Head of caudate nucleus (tissue), 42 donors: ENCODE measurements at regions not wholly inside any gene's neighbourhood (a gene's known extent, or its start where the extent isn't known, plus 50 kb on each side); places are given as distances from the start of the nearest gene placed in this dataset.
"Not testable (repeated sequence)": the region's sequence is repeated elsewhere in the genome, so short reads cannot be mapped to it uniquely, and the experiment has no call there.

Experiments
- DNase-seq, 42 donors: peaks; one replicate each; pipeline versions ENCODE4 v3.0.0 to v3.0.0-alpha.2; 2020 to 2021; ENCODE audit warnings: mixed read lengths in 7 of 42
- intact Hi-C: fragments of 100-400 bp; cut with DNase I; formaldehyde crosslinking; loops from one replicate; pipeline ENCODE4 v1.15.0; 2022

DNA sequence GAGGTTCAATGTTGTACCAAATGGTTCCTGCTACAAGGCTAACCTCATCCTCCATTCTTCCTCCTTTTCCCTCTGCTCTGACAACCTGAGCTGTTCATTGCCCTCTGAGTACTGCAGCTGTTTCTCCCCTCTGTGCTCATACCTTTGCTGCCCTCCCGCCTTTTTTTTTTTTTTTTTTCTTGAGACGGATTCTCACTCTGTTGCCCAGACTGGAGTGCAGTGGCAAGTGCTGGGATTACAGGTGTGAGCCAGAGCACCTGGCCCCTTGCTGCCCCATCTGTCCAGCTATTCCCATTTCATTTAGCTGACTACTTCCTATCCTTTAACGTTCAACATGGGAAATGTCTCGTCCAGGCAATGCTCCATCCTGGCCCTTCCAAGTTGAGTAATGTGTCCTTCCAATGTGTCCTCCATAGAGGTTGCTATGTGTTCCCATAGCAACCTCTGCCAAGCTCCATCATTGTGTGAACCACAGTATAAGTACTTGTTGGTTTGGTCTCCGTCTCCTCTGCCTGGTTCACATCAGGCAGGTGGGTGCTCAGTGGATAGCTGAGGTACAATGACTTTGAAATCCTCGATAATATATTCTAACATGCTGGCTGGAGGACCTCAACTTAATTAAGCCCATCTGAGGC lies 179.9 kb upstream of the ANKRD28 start:
- intact Hi-C loops = no loop called here
- no peak for DNase-seq

DNA sequence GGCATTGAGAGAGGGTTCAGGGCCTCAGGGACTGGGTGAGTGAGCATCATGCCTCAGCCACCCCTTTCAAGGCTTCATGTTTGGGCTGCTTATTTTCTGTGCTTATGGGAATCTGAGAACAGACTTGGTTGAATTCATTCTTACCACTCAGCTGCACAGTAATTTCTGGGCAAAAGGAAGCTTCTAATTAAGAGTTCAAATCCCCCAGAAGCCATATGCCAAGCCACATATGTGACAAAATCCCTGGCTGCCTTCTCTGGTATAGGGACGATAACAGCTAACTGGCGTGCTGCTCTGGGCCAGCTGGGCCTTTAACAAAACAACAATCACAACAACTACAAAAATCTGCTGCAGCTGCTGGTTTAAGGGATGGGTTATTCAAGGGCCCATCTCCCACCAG lies 181.0 kb upstream of the ANKRD28 start:
- DNase-seq = no peak
- intact Hi-C loops = no loop called here

DNA sequence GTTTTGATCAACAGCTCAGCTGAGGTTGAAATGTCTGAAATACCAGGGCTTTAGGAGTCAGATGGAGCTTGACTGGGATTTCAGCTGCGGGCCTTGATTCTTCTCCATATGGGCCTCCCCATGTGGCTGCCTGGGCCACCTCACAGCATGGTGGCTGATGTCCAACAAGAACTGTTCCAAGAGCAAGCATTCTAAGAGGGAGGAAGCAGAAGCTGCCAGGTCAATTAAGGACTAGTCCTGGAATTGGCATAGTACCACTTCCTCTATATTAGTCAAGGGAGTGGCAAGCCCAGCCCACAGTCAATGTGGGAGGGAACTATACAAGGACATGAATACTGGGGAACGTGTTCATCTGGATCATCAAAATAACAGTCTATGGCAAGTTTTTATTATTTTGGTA lies 181.7 kb upstream of the ANKRD28 start:
- no peak for DNase-seq
- intact Hi-C loops = no loop called here

- intact Hi-C loops = no loop called here
- no peak for DNase-seq
These were observed 182.1 kb upstream of the ANKRD28 start for GRCh38 chr3:15979900-15980299.

GRCh38 chr3:15982243-15982642 lies 184.5 kb upstream of the ANKRD28 start:
- intact Hi-C loops = no loop called here
- peak in 1 of 42 donors; percentile 13 for DNase-seq

DNA sequence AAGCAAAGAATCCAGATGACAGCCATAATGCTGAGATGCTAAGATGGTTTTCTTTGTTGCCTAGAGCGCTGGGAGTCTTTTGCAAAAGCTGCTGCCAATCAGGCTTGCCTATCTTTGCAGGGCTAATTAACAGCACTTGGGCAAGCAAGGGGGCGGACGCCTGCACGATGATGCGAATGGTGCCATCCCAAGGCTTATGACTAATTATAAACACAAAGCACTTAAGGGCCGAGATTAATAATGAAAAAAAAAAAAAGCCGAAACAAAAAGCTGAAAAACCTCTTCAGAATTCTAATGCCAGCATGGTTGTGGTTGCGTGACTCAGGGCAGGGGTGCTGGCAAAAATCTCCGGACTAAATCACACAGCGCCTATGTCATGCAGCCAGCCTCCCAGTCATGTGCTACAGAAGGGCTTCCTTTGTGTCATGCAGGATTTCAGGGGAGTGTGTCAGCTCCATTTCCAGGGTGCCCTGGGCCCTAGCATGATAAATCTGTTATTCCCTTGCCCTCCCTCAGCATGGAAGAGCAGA lies 185.0 kb upstream of the ANKRD28 start:
- intact Hi-C loops = no loop called here
- peak; percentile 45 to 88 (median 68) for DNase-seq

GRCh38 chr3:15983232-15983631 lies 185.5 kb upstream of the ANKRD28 start:
- intact Hi-C loops = no loop called here

DNA sequence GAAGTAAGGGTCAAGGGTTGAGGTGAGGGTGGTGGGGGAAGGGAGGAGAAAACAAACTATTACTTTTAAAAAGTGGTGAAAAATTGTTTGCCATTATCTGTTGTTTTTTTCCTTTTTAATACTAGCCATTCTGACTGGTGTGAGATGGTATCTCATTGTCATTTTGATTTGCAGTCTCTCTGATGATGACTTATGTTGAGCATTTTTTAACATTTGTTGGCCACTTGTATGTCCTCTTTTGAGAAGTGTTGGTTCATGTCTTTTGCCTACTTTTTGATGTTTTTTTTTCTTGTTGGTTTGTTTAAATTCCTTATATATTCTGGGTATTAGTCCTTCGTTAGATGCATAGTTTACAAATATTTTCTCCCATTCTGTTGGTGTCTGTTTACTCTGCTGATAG lies 185.9 kb upstream of the ANKRD28 start:
- intact Hi-C loops = no loop called here
- DNase-seq = no peak

More at GRCh38 chr3:15983232-15983631, 185.5 kb upstream of the ANKRD28 start:
- DNase-seq = peak in 5 of 42 donors; percentile 4 to 55 (median 23)

DNA sequence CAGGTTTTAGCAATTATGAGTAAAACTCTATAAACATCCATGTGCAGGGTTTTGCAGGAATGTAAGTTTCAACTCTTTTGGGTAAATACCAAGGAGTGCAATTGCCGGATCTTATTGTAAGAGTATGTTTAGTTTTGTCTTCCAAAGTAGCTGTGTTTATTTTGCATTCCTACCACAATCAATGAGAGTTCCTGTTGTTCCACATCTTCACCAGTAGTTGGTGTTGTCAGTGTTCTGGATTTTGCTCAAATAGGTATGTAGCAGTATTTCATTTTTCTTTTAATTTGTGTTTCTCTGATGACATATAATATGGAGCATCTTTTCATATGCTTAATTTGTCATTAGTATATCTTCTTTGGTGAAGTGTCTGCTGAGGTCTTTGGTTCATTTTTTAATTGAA lies 185.1 kb upstream of the GALNT15 start:
- intact Hi-C loops = no loop called here
- no peak for DNase-seq

DNA sequence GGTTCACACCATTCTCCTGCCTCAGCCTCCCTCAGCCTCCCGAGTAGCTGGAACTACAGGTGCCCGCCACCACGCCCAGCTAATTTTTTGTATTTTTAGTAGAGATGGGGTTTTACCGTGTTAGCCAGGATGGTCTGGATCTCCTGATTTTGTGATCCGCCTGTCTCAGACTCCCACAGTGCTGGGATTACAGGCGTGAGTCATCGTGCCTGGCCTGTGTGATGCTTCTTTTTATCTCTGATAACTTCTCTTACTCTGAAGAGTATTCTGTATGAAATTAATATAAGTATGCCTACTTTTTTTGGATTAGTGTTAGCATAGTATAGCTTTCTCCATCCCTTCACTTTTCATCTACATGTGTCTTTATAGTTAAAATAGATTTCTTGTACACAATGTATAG lies 180.8 kb upstream of the GALNT15 start:
- intact Hi-C loops = not testable (repeated sequence)

GRCh38 chr3:15996496-15996895 lies 178.0 kb upstream of the GALNT15 start:
- intact Hi-C loops, DNase-seq: not testable (repeated sequence)

More for the DNA sequence above, 180.8 kb upstream of the GALNT15 start:
- not testable (repeated sequence) for DNase-seq

- intact Hi-C loops = no loop called here
- DNase-seq = no peak
These were observed 177.1 kb upstream of the GALNT15 start for GRCh38 chr3:15997274-15997943.

DNA sequence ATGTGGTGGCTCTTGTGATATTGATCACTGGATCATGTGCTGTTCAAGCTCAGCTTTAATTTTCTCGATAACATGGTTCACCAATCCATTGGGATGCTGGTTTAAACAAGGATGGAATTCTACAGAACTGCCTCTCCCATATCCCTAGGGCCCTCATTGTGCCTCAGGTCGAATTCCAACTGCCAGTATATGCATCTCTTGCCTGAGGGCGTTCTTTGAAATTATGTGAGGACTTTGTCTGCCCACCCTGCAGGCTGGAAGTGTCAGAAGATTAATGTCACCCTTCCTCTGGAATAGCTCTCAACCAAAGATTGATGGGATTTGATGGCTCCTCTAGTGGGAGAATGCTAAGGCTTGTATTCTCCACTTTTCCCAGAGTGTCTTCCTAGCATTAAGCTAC lies 175.6 kb upstream of the GALNT15 start:
- intact Hi-C loops = no loop called here
- DNase-seq = no peak

GRCh38 chr3:16004812-16005211 lies 169.7 kb upstream of the GALNT15 start:
- no peak for DNase-seq
- intact Hi-C loops = no loop called here

- intact Hi-C loops = no loop called here
These were observed 163.1 kb upstream of the GALNT15 start for GRCh38 chr3:16011376-16011775.

GRCh38 chr3:16012086-16012485 lies 162.4 kb upstream of the GALNT15 start:
- intact Hi-C loops = no loop called here
- DNase-seq = no peak

More at GRCh38 chr3:16011376-16011775, 163.1 kb upstream of the GALNT15 start:
- DNase-seq = no peak

- intact Hi-C loops = no loop called here
- no peak for DNase-seq
These were observed 160.9 kb upstream of the GALNT15 start for GRCh38 chr3:16013568-16013967.

DNA sequence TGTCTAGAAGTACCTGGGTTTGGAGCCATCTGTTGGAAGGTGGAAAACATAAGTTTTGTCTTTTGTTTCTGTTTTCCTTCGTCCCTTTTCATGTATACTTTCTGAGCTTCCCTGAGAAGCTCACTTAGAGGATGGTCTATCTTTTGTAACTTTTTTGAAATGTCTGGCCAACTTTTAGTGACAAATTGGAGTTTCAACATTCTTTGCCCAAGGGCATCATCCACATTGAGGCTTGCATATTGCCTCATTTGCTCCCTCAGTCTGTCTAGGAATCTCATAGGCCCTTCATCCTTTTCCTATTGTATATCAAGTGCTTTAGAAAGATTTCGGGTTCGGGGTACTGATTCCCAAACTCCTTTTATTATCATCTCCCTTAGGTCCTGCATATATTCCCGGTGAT lies 152.7 kb upstream of the GALNT15 start:
- intact Hi-C loops, DNase-seq: not testable (repeated sequence)

GRCh38 chr3:16023881-16024280 lies 150.6 kb upstream of the GALNT15 start:
- intact Hi-C loops, DNase-seq: not testable (repeated sequence)

DNA sequence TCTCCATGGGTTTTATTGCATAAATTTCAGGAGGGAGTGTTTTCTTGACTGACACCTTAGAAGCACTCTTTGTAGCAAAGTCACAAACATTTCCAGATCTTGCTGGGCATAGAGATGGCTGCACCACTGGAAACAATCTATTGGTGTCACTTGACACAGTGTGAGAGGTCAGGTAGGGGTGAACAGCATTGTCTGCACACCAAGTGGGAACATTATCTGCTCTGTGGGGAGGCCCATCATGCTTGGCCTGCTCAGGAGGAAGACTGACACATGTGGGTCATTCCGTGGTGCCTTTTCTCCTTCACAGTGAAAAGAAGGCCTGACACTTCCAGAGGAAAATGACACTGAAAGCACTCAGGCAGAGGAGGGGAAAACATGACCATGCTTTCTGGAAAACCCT lies 149.9 kb upstream of the GALNT15 start:
- no peak for DNase-seq
- intact Hi-C loops = no loop called here

DNA sequence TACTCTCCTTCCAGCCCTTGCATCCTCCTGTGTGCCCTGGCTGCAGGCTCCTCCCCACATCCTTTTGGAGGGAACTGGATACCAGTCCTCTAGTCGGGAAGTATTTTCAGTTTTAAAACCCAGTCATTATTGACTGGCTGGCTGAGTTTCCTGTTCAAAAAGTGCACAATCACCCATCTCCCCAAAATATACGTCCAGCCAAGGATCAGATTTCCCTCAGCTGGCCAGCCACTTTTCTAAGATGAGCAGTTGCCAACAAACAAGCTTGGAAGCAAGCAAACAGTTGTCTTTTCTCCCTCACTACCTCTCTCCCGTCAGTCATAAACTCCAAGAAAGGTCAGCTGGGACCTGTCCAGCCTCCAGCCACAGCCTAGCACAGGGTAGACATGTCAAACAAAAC lies 147.7 kb upstream of the GALNT15 start:
- intact Hi-C loops = no loop called here
- DNase-seq = no peak
